ENCODE measurements at regions not wholly inside any gene's neighbourhood (a gene's known extent, or its start where the extent isn't known, plus 50 kb on each side); places are given as distances from the start of the nearest gene placed in this dataset.

DNA sequence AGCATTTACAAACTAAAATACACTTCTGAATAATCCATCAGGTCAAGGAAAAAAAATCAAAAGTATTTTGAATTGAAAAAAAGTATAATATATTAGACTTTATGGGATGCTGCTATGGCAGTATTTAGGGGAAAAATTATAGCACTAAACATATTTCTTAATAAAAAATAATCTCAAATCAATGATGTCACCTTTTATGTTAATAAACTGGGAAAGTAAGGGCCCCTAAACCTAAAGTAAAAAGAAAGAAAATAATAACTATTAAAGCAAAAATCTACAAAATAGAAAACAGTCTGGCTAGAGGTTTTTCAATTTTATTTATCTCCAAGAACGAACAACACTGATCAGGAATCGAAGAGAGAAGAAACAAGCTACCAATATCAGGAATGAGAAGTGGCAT is 160.8 kb upstream of the PLXNA2 start:
- Histone ChIP-seq H3K9me3 (no peaks in the 10 kb centered on the region), H3K4me1 (no peaks in the 10 kb centered on the region), H3K4me3 (no peak overlapping the region), H3K36me3 (no peaks in the 10 kb centered on the region), H3K27me3 (no peaks in the 10 kb centered on the region), H3K27ac (no peak overlapping the region)
- TF ChIP-seq, protein P1, sequence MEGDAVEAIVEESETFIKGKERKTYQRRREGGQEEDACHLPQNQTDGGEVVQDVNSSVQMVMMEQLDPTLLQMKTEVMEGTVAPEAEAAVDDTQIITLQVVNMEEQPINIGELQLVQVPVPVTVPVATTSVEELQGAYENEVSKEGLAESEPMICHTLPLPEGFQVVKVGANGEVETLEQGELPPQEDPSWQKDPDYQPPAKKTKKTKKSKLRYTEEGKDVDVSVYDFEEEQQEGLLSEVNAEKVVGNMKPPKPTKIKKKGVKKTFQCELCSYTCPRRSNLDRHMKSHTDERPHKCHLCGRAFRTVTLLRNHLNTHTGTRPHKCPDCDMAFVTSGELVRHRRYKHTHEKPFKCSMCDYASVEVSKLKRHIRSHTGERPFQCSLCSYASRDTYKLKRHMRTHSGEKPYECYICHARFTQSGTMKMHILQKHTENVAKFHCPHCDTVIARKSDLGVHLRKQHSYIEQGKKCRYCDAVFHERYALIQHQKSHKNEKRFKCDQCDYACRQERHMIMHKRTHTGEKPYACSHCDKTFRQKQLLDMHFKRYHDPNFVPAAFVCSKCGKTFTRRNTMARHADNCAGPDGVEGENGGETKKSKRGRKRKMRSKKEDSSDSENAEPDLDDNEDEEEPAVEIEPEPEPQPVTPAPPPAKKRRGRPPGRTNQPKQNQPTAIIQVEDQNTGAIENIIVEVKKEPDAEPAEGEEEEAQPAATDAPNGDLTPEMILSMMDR (IDR thresholded peaks at IDR 0.05): no peak
- DNase-seq: no peak
- intact Hi-C loops (cut with DNase I): no loop called here
- no peak for ATAC-seq
- WGBS, 2 donors: 93 to 95% methylated on average over 2 of the region's 2 CpGs

GRCh38 chr1:208409176-208409575 is 165.0 kb upstream of the PLXNA2 start:
- WGBS, 2 donors: 71 to 79% methylated on average over 3 of the region's 3 CpGs
- no peak for ATAC-seq

DNA sequence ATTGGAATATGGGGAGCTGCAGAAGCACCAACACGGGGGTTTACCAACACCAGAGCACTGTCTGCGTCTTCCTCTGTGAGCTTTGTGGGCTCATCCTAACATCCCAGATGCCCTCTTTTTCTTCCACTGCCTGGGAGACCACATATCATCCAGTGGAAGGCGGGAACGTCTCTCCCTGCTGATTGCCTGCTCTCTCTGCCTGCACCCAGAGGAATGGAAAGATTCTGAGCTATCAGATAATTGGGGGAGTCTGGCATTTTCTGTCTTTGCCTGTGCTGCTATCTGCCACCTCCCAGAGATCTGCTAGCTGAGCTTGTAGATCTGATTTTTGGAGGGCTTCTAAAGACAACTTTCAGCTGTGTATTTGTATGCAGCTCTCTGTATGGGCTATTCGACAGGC is 166.2 kb upstream of the PLXNA2 start:
- Histone ChIP-seq H3K36me3 (no peaks in the 10 kb centered on the region), H3K9me3 (no peaks in the 10 kb centered on the region), H3K27me3 (no peaks in the 10 kb centered on the region), H3K4me3 (no peak overlapping the region), H3K27ac (no peak overlapping the region), H3K4me1 (no peaks in the 10 kb centered on the region)
- TF ChIP-seq, protein P1 (IDR thresholded peaks at IDR 0.05): no peak
- intact Hi-C loops (cut with DNase I): no loop called here
- 74 to 75% methylated on average over 5 of the region's 5 CpGs for WGBS, 2 donors
- ATAC-seq (no peak), DNase-seq (no peak)

More at GRCh38 chr1:208409176-208409575, 165.0 kb upstream of the PLXNA2 start:
- Histone ChIP-seq H3K9me3 (no peaks in the 10 kb centered on the region), H3K4me3 (no peak overlapping the region), H3K27ac (no peak overlapping the region), H3K36me3 (no peaks in the 10 kb centered on the region), H3K27me3 (no peaks in the 10 kb centered on the region), H3K4me1 (no peaks in the 10 kb centered on the region)
- intact Hi-C loops (cut with DNase I): no loop called here
- DNase-seq: no peak
- TF ChIP-seq, protein P1 (IDR thresholded peaks at IDR 0.05): no peak

DNA sequence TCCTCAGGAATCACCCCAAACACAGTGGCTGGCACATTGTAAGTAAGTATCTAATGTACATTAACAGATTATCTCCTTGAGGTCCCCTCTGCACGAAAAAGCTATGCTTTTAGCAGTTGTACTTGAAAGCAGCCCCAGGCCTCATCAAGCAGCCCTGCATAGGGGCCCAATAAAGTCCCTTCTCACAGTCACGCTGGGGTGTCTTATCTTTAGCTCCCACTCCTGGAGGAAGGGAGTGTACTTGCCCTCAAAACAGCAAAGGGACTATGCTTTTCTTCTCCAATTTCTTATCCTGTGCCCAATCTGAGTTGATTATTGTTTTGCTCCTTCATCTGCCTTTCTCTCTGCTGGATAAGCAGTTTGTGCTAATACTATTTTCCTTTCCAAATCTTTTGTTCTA is 168.8 kb upstream of the PLXNA2 start:
- Histone ChIP-seq H3K27ac (no peak overlapping the region), H3K4me1 (no peaks in the 10 kb centered on the region), H3K9me3 (no peaks in the 10 kb centered on the region), H3K27me3 (peaks cover 0 to 8% (median 0%) of the 10 kb centered on the region in 7 donors), H3K36me3 (no peaks in the 10 kb centered on the region), H3K4me3 (no peak overlapping the region)
- DNase-seq (no peak), ATAC-seq (no peak)
- WGBS, 2 donors: 56 to 70% methylated on average over 2 of the region's 2 CpGs
- intact Hi-C loops (cut with DNase I): no loop called here
- TF ChIP-seq, protein P1 (IDR thresholded peaks at IDR 0.05): no peak

Data from heart right ventricle (tissue), 16 donors.